ENCODE measurements at regions not wholly inside any gene's neighbourhood (a gene's known extent, or its start where the extent isn't known, plus 50 kb on each side); places are given as distances from the start of the nearest gene placed in this dataset.

DNA sequence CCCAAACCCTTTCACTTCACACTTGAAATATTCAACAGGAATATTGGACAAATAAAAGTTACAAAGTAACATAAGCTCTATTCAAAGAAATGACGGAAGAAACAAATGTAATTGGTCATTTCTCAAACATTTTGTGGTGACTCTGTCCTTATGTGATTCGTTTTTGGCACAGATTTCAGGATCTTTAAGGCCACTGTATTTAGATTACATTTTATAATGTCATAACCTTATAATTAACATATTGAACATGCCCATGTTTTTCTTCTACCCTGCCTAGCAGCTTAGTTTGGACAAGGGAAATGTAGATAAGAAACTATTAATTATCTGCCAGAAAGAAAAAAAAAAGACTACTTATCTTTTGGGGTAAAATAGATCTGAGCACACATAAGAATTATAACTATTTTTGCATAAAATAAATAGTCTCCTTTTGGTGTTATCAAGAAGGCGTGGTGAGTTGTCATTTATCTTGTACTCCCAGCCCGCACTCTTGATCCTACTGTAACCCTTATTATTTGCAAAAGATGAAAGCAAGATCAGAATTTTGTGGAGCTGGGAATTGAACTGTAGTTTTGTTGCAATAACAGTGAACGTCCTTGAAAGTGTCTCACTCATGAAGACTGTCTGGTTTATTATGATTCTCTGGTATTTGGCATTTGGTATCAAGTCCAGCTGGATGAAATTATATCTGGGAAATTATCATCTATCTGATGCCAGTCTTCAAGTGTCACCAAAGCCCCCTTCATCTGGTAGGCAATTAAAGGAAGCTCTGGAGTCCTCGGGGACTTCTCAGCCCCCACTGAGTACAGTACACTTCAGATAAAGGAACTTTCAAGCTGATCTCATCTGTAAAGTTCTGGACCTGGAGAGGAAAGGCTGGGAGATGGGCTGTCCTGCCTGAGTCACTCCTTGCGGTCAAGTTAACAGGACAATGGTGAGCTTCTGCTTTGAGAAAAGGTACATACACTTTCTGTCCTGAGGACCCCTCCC lies 175.7 kb upstream of the INHBA start:
- DNase-seq, result no peak

DNA sequence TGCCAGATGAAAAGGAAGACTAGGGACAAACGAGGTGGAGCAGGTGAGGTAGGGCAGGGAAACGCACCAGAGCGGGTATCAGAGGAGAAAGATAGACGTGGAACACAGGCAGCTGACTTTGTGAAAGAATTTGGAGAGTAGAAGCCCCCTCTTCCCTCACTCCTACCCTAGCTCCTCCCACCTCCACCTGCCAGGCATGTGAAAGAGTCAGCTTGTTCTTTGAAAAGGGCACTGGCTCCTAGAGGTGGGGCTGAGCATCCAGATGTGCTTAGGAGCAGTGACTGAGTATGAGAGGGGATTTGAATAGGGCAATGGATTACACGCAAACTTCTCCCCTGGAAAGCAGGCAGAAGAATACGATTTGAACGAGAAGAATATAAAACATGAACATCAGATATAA lies 174.2 kb upstream of the INHBA start:
- DNase-seq, result no peak

DNA sequence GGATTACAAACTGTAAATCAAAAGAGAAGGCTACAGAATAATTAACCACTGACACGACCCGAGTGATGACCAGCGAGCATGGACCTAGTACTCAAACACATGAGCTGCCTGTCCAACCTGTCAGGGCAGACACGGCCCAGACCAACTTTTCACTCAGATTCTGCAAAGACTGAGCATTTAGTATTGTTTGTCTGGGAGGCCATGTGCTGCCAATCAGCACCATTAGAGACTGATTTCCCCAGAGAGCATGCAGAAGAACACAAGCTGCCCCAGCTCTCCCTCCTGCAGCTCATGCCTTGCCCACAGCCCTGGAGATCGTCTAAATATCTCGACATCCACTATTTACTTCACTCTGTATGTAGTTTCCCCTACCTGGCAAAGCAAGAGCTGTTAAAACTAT lies 172.6 kb upstream of the INHBA start:
- no peak for DNase-seq

DNA sequence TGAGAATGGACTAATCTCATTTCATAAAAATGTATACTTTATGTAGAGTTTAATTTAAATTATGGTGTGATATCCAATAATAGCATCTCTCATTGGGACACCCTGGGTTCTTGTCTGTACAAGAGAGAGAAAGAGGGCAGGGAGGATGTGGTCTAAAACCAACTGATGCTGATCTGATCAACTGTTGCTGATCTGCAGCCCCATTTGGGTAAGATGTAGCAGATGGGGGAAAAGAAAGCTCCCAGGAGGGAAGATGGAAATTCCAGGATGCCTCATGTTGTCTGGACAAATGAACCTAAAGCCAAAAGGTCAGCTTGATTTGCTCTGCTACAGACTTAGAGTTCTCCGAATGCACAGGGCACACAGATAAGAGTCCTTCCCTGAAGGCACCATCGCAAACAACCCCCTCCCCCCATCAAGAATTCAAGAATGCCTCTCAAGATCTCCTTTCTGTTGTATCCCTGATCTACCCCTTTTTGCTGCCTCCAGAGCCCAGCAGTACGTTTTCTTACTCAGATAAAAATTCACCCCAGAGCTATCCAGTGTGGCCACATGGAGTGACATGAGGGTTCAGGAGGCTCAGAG lies 171.4 kb upstream of the INHBA start:
- no peak for DNase-seq

DNA sequence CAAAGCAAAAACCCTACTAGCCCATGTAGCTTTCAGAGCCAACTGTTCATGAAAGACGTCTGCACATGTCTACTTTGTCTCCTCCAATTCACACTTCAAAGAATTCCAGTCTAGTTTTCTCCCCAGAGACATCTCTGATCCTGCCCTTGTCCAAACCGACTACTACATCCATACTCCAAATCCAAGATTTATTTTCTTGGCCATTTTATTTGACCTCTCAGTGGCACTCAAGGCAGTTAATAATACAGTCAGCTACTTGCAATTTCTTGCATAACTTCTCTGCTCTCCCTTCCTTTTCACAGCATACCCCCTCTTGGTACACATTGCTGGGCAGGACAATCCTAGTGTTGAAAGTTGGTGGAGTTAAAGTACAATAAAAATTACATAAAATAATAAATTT lies 170.9 kb upstream of the INHBA start:
- DNase-seq, result no peak

DNA sequence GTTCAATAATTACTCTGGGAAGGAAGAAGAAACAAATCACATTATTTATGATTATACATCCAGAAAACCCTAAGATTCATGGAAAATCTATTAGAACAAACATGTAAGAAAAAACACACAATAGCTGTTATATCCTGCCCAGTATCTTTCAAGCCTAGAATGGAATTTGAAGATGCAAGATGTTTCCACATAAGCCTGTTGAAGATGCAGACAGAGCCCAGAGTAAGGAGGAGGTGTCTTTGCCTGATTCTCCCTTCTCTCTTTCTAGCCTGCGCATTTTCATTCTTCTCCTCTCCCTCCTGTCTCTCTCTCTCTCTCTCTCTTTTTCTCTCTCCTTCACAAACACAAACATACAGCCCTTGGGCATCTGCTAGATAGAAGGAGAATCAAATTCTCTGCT lies 170.1 kb upstream of the INHBA start:
- DNase-seq, result no peak

DNA sequence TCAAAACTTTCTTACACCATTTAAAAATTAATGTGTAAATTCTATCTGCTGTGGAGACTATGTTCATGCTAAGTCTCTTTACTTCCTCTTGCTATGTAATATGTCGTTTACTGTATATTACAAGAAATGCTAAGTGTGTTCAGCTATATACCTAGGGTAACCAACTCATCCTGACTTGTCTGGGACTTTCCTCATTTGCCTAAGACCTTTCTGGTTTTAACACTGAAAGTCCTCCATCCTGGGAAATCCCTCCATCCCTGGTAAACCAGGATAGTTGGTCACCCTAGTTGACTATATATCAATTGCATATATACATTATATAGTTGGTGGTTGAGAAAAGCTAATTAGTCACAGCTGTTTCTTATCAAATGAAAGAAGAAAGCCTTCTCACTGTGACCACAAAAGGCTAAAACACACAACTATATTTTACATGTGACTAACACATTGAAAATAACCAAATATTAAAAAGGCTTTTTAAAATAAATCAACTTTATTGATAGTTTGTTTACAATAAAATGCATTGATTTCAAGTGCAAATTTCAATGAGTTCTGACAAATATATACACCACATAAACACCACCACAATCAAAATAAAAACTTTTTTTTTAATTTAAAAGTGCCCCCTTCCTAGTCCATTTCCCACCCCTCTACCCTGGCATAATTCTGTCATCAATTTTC lies 167.7 kb upstream of the INHBA start:
- DNase-seq, result no peak

DNA sequence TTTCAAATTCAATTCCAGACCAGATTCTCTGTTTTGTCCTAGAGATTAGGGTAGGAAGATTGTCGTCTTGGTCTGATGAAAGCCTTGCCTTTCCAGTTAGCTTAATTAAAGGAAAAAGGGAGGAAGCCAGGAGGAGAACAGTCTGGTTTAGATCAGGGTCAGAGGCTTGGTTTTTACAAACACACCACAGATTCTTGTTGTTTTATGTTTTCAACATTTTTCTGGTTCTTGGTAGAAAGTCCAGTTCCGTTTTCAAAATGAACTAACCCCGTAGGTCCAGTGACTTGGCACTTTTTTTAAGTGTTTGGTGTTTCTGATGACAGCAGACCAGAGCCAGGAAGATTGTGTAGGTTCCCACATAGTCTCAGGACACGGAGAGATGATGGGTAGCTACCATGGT lies 167.1 kb upstream of the INHBA start:
- DNase-seq, result no peak

DNA sequence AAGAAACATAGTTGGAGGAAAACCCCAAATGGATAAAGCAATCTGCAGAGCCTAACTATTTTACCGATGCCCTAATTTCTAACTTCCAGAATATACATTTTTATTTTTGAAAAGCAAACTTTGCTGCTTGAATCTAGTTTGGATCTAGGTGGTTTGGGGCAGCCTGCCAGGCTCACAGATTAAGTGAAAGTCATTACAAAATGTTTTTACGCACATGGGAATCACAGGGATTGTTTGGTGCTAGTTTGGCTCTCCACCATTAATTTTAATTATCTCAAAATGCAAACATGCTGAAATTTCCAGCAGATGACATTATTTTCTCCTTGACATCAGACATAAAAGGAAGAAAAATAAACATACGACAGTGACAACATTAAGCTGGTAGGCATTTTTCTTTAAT lies 166.7 kb upstream of the INHBA start:
- DNase-seq, result no peak

DNA sequence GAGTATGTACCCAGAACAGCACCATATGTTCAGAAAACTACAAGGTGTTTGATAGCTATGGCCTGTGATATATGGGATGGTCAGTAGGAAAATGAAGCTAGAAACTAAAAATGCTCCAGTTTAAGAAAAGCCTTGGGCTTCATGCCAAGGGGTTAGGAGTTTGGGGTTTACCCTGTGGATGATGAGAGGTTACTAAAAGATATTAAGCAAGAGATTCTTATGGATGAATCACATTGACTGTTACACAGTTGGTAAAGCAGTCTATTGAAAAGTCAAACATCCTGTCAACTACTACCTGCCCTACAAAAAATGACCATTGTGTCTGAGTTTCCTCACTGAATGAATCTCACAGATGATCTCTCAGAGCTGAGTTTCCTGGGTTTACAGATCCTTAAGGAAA lies 166.2 kb upstream of the INHBA start:
- no peak for DNase-seq

DNA sequence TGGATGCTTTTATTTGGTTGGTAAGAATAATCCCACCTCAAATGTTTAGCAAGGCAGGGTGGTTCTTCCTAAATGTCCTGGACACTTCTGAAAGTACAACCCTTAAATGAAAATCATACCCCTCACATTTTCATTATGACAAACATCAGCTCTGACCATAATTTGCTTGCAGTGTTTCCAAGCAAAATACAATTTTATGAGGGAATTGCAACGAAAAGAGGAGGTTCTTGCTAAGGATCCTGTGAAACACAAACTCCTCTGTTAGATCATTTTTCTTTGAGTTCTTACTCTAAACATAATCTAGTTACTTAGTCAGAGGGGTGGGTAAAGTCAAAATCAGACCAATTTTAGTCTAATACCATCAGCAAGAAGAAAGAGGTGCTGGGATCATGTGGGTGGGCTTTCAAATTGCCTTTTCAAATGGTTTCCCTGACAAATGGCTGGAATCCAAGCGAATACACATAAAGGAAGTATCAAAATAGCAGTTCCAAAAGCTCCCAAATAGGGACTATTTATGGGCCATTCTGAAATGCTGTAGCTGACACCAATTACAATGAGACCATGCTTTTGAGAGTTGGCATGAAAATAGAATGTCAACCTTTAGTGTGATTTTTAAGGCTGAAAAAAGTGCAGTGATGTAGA lies 164.9 kb upstream of the INHBA start:
- no peak for DNase-seq

DNA sequence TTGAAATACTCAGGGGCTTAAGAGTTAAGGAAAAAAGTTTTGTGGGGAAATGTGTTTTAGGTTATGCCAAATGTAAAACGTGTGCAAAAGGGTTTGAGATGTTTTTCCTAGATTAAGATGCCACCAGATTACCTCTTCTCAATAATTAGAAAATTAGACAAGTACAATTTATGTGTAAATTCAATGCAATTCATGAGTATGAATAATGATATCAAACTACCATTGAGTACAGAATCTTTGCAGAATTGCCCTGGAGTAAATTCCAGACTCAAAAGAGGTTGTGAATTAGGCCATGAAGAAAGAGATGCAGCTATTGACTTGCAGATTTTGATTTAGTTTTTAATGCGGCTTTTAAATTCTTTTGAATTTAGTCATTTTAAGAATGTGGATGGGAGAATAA lies 159.4 kb upstream of the INHBA start:
- no peak for DNase-seq

DNA sequence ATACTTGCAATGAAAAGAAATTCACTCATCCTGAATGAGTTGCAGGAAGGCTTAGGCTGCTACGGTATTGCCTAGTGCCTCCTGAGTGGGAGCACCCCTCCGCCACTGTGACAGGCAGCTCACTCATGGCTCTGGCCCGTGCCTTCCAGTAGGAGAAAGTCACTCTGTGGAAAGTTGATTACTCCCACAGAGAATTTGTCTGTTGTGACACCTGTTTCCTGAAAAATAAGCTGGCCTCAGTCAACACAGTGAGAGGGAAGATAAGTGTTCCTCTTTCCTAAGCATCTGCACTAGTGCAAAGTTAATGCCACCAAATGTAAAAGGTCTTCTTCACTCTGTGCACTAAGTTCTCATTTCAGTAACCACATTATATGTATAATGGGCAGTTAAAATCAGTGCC lies 158.8 kb upstream of the INHBA start:
- DNase-seq, result no peak

DNA sequence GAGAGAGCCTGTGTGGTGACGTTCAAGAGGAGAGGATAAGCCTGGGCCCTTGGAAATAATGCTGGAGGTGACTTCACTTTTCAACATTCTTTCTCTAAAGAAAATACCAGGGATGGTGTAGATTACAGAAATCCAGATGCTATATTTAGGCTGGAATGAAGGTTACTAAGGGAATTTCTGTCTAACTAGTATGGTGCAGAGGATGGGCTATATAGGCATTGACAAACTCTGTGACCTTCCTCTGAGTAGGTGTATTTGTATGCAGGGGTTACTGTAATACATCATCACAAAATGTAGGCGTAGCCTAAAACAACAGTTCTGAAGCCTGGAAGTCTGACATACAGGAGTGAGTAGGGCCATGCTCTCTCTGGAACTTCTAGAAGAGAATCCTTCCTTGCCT lies 155.3 kb upstream of the INHBA start:
- DNase-seq, result no peak

DNA sequence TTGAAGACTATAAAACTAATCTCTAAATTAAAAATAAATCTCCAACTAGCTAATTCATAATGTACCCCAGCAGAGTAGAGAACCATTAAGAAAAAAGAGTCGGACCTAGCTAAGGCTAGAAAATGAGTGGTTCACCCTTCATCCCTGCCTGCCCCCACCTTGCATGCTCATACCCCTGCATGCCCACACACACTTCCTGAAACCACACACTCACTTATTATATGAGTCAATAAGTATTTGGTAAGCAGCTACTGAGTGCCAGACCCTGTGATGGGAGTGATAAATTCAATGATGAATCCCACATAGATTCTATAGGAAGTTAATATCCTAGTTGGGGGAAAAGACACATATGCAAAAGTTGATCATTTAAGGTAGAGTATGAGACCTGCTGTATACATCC lies 152.9 kb upstream of the INHBA start:
- DNase-seq, result no peak

DNA sequence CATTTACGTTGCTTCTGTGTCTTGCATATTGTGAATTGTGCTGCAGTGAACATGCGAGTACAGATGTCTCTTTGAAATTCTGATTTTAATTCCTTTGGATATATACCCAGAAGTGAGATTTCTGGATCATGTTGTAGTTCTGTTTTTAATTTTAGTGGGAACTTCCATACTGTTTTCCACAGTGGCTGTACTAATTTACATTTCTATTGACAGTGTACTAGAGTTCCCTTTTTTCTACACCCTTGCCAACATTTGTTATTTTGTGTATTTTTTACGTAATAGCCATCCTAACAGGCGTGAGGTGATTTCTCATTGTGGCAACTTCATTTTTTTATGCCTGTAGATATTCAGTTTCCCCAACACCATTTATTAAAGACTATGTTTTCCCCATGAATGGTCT lies 144.7 kb upstream of the INHBA start:
- no peak for DNase-seq

DNA sequence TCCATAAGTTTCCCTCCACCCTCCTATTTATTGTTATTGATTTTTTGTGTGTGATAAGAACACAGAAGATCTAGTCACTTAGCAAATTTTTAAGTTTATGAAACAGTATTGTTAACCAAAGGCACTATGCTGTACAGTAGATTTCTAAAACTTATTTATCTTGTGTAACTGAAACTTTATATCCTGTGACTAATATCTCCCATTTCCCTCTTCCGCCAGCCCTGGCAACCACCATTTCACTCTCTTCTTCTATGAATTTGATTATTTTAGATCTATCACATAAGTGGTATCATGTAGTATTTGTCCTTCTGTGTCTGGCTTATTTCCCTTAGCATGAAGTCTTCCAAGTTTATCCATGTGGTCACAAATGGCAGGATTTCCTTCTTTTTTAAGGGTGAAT lies 144.3 kb upstream of the INHBA start:
- no peak for DNase-seq

DNA sequence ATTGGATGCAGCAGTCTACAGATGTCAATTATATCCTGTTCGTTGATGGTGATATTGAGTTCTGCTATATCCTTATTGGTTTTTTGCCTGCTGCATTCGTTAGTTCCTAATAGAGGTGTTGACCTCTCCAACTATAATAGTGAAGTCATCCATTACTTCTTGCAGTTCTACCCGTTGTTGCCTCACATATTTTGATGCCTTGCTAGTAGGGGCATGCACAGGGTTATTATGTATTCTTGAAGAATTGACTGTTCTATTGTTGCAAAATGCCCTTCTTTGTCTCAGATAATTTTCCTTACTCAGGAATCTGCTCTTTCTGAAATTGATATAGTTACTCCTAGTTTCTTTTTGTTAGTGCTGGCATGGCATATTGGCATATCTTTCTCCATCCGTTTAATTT lies 140.1 kb upstream of the INHBA start:
- DNase-seq, result no peak

DNA sequence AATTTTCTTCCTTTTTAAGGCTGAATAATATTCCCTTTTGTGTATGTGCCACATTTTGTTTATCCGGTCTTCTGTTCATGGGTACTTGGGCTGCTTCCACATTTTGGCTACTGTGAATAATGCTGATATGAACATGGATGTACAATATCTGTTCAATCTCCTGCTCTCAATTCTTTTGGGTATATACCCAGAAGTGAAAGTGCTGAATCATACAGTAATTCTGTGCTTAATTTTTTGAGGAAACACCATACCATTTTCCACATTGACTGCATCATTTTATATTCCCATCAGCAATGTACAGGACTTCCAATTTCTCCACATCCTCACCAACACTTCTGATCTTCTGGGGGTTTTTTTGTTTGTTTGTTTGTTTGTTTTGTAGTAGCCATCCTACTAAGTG lies 135.0 kb upstream of the INHBA start:
- no peak for DNase-seq

DNA sequence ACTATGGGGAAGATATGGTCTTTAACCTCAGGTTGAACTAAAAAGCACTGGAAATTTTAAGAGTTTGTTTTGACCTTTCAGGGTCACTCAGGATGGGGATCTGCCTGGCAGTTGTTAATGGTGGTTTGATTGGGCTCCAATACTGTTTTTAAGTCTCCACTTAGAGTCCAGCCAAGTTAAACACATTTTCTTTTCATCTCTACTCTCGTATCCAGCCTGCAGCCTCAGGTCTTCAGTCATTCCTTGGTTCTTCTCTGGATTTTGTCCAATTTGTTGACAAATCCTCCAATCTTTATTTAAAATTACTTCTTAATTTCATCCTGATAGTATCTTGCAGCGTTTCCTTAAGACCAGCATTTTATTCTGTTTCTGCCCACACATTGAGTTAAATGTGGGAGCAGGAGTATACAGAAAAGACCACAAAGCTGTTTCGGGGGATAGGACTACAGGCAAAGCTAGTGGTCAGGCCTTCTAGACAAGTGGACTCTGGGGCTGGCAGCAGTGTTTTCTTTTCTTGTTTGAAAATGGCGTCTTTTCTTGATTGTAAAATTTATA lies 133.2 kb upstream of the INHBA start:
- DNase-seq, result no peak

DNA sequence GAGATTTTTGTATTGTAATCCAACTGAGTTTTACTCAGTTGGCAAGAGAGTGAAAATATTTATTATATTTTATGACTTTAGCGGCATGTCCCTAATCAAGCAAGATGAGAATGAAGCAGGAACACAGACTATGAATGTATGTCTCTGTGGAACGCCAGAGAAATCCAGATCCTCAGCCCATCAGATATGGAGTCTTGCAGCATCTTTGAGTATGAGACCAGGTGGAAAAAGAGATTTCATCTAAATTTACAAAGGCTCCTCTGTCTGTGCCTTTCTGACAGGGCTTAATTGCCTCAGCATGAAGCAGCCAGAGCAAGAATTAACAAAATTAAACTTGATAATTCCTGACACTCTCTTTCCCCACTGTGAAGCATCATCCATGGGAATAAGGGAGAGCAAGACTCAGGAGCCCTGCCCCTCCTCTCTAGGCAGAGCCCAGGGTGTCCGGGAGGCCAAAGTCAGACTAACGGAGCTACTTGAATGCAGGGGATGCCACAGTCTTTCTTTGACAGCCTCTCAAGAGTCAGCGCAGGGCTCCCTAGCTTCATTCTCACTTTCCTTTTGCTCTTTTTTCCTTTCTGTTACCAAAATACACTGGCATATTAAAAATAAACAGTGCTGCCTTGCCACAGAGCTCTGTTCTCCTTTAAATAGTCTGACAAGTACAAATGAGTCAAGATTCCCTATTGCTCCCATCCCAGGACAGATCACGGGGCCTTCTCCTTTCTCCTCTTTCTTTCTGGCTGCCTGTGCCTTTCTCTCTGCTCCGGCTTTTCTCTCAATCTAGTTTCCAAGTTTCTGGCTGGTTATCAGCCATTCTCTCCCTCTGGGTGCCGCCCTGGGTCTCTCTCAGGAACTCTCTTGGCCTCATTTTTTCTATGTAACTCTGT lies 132.2 kb upstream of the INHBA start:
- DNase-seq, result no peak

DNA sequence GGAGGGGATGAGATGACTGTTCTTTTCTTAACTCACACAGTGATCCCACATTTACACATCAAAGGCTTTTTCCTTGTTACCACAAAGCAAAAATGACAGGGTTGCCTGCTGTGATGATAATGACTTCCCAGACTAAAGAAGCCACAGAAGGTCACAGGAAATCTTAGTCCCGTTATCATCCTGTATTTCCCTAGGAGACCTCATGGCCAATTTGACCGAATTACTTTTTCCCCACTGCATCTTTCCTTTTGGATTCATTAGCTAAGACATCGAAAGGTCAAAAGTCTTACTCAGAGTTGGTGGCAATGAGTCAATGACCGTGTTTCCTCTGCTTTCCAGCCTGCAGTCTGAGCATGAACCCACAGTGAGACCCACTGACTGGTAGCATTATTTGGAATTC lies 130.1 kb upstream of the INHBA start:
- DNase-seq, result no peak
